ENCODE measurements at regions not wholly inside any gene's neighbourhood (a gene's known extent, or its start where the extent isn't known, plus 50 kb on each side); places are given as distances from the start of the nearest gene placed in this dataset.

- DNase-seq (ENCODE audit: low read depth): no peak
These were observed 76.0 kb upstream of the OSR1 start for GRCh38 chr2:19434413-19434812.

DNA sequence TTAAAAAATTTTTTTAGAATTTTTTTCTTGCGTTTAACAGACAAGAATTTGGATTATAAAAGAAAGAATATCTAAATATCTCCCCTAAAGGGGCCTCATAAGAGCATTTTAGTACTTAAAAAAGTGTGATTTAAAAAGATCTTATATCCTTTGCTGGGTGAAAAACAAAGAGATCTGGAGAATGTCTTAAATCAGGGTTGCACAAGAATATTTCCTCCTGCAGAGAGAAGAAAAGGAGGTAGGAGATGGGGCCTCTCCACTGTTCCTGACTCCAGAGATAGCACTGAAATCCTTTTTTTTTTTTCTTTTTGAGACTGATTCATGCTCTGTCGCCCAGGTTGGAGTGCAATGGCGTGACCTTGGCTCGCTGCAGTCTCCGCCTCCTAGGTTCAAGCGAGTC, 68.5 kb upstream of the OSR1 start:
- DNase-seq (ENCODE audit: low read depth): no peak

DNA sequence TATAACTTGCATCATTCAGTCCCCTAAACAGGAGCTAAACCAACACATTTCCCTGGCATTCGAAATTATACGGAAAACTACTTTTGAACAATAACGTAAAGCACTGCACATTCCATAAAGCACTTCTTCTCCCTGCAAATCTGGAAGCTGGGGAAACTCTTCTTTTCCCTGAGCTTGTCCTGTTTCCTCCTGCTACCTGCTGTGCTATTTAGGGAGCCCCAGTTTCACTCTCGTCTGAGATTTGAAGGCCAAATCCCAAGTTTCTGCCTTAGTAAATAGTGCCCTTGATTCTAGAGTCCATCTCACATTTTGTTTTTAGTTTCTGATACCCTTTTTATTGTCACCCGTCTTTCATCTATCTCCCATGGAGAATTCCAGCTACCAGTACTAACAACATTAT, 67.7 kb upstream of the OSR1 start:
- no peak for DNase-seq (ENCODE audit: low read depth)

- DNase-seq (ENCODE audit: low read depth): no peak
These were observed 67.0 kb upstream of the OSR1 start for GRCh38 chr2:19425419-19425818.

DNA sequence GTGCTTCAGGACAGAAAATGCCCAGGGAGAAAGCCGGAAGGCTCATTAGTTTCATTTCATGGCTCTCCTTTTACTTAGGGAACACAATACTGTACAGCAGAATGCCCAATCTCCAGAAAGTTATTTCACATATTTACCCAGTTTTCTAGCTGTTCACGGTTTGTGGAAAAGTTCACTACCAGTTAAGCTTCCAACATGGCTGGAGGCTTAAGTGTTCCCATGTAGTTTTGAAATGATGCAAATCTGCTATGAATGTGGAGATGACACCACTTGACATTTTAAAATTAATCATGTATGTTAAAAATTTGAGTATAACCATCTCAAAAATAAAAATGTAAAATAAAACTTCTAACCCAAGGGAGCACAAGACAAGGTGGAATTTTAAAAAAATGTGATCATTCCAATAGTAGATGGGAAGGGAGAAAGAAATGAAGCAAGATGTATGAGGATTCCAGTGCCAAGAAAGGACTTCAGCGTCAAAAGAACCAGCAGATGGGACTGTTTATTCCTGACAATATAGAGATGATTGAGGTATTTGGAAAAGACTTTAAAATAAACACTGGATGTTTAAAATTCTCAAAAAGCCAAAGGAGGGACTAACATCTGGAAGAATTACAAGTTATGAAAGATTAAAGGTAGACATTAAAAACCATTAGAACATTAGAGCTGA, 60.9 kb upstream of the OSR1 start:
- no peak for DNase-seq (ENCODE audit: low read depth)

DNA sequence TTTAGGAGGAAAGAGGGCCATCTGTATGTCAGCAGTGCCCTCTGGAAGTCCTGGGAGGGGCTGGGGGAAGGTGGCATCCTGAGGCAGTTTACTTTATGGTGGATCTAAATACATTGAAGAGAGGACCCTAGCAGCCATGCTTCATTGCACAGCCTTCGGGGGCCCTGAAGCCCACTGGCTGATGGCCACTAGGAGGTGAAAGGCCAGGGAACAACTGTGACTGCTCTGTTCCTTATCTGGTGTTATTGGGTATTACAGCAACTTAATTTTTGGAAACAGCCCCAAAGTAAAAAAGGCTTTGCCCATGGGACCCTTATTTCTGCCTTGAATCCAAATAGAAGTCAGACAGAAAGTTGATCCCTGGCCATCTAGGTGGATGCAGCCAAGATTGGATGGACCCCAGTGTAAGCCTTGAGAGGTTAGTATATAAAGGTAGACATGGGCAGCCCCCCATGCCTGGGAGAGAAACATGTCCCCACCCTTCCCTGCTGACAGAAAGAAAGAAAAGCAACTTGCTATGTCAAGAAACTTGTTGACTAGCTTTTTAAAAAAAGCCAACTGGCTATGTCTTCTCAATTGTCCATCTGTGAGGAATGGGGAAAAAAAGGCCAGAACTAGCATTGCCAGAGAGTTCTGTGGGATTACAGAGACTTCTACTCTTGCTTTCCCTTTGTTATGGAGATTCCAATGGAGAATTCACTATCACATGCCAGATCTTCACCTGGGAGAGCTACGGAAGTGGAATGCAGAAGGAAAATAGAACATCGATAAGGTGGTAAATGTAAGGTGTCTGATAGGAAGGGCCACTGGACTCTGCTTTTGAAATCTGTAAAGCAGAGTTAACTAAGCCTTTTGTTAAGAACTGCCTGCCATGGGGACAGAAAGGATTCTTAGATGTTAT, 58.6 kb upstream of the OSR1 start:
- no peak for DNase-seq (ENCODE audit: low read depth)

DNA sequence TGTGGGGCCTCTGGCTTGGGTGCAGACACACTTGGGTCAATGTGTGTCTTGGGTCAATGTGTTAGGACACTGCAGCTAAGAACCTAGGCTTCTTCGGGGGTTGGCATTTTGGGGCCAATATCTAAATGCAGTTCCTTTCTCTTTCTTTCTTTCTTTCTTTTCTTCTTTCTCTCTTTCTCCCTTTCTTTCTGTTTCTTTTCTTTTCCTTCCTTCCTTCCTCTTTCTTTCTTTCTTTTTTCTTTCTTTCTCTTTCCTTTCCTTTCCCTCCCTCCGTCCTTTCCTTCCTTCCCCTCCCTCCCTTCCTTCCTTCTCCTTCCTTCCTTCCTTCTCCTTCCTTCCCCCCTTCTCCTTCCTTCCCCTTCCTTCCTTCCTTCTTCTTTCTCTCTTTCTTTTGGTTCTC, 57.7 kb upstream of the OSR1 start:
- no peak for DNase-seq (ENCODE audit: low read depth)

DNA sequence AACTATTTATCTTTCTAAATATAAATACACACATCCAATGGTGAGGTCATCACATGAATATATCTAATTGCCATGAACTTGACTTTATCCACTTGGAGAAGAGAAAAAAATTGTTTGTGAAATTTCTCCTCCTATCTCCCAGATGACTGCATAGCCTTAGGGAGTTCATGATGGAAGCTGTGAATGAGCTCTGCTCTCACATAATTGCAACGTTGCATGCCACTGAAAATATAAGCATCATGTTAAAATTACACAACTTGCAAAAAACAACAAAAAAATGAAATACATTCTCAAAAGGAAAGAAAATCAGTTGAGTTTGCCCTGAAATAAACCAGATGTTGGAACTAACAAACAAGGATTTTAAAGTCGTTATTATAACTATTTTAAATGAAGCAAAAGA, 50.6 kb upstream of the OSR1 start:
- DNase-seq (ENCODE audit: low read depth): no peak

GRCh38 chr2:19408592-19408991, 50.2 kb upstream of the OSR1 start:
- no peak for DNase-seq (ENCODE audit: low read depth)
